ENCODE measurements at regions not wholly inside any gene's neighbourhood (a gene's known extent, or its start where the extent isn't known, plus 50 kb on each side); places are given as distances from the start of the nearest gene placed in this dataset.

DNA sequence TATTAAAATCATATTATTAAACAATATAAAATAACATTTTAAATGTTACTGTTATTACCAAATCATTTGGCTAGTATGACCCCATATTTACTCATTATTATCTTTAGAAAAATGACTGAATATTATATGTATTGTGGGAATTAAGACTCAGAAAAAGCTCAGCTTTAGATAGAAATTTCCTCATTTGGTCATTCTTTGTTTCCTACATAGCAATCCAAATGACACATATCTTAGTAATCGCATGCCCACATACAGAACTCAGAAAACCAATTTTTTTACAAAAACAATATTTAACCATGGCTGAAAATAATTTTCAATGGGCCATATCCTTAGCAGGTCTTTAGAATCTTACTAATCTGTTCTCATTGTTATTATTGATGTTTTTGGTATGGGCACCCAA lies 53.8 kb upstream of the TSLP start:
- no peak overlapping the region for H2AFZ ChIP-seq (ENCODE audit: low read length)
- no peak overlapping the region for H3K9ac ChIP-seq (ENCODE audit: low read length)
- intact Hi-C loops (cut with micrococcal nuclease), result no loop called here

More for the DNA sequence above, 53.8 kb upstream of the TSLP start:
- no peak overlapping the region for H3K4me2 ChIP-seq (ENCODE audit: low read length)
- H3K4me1 ChIP-seq (ENCODE audit: insufficient read depth, low read length), result peaks cover 18% of the 10 kb centered on the region
- H3K27ac ChIP-seq (ENCODE audit: low read length), result no peak overlapping the region
- ChIA-PET CTCF (no interaction called here), POLR2A (ENCODE audit: unreplicated experiment) (no interaction called here)
- no peaks in the 10 kb centered on the region for H3K9me3 ChIP-seq (ENCODE audit: low read length)
- no peaks in the 10 kb centered on the region for H4K20me1 ChIP-seq (ENCODE audit: low read length)
- no peaks in the 10 kb centered on the region for H3K79me2 ChIP-seq (ENCODE audit: low read length)
- H3K4me3 ChIP-seq (ENCODE audit: low read length), result no peak overlapping the region
- no peaks in the 10 kb centered on the region for H3K9me2 ChIP-seq (replicated peaks; ENCODE audit: low read length)
- no peaks in the 10 kb centered on the region for H3K36me3 ChIP-seq (ENCODE audit: low read depth, low read length)
- H3K27me3 ChIP-seq (ENCODE audit: low read length), result no peaks in the 10 kb centered on the region
- DNase-seq, result peak; percentile 43
- no TSS peak for BruUV-seq (replicated peaks)
- ATAC-seq, result no peak
- TF ChIP-seq EZH2 (IDR thresholded peaks at IDR 0.05; ENCODE audit: low read length, unreplicated experiment) (no peak), EZH2phosphoT487 (IDR thresholded peaks at IDR 0.05; ENCODE audit: borderline replicate concordance, low read length) (no peak)
- TF ChIP-seq, protein P1, sequence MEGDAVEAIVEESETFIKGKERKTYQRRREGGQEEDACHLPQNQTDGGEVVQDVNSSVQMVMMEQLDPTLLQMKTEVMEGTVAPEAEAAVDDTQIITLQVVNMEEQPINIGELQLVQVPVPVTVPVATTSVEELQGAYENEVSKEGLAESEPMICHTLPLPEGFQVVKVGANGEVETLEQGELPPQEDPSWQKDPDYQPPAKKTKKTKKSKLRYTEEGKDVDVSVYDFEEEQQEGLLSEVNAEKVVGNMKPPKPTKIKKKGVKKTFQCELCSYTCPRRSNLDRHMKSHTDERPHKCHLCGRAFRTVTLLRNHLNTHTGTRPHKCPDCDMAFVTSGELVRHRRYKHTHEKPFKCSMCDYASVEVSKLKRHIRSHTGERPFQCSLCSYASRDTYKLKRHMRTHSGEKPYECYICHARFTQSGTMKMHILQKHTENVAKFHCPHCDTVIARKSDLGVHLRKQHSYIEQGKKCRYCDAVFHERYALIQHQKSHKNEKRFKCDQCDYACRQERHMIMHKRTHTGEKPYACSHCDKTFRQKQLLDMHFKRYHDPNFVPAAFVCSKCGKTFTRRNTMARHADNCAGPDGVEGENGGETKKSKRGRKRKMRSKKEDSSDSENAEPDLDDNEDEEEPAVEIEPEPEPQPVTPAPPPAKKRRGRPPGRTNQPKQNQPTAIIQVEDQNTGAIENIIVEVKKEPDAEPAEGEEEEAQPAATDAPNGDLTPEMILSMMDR (conservative IDR thresholded peaks at IDR 0.05; ENCODE audit: low read depth, low read length), result no peak
- H3F3A ChIP-seq (ENCODE audit: low read length, unreplicated experiment), result no peaks in the 10 kb centered on the region
